Thoracic aorta (tissue), 2 donors: ENCODE measurements at regions not wholly inside any gene's neighbourhood (a gene's known extent, or its start where the extent isn't known, plus 50 kb on each side); places are given as distances from the start of the nearest gene placed in this dataset.

Experiments
- ATAC-seq: fragments of 150-250 bp; one replicate; pipeline ENCODE4 v1.8.0; 2017; ENCODE audit warnings: low read depth; ENCODE audit not compliant: insufficient number of reproducible peaks, low FRiP score
- DNase-seq: peaks from one replicate; pipeline ENCODE4 v3.0.0-alpha.2; 2020; ENCODE audit warnings: low spot score
- H3K27ac ChIP-seq, 2 donors: fragments of 200-600 bp; sonication (generic); 1 replicate in 1 of 2; 2 replicates in 1 of 2; pipeline ENCODE4 v1.5.1; 2016; ENCODE audit warnings: mild to moderate bottlenecking in 2 of 2, moderate library complexity in 2 of 2
- H3K27me3 ChIP-seq: fragments of 200-600 bp; sonication (generic); replicated peaks from 2 replicates; pipeline ENCODE4 v1.6.0; 2016; ENCODE audit warnings: mild to moderate bottlenecking; ENCODE audit not compliant: insufficient read depth
- H3K36me3 ChIP-seq: fragments of 200-600 bp; sonication (generic); one replicate; pipeline ENCODE4 v1.5.1; 2016
- H3K4me1 ChIP-seq, 2 donors: fragments of 200-600 bp; sonication (generic); 1 replicate in 1 of 2; 2 replicates in 1 of 2; pipeline versions ENCODE4 v1.5.1 to v1.6.0; 2016; ENCODE audit warnings: low read depth in 2 of 2, mild to moderate bottlenecking in 1 of 2; ENCODE audit not compliant: control insufficient read depth in 1 of 2
- H3K4me3 ChIP-seq: fragments of 200-600 bp; sonication (generic); 2 replicates; pipeline ENCODE4 v1.5.1; 2016; ENCODE audit warnings: mild to moderate bottlenecking
- H3K9me3 ChIP-seq: fragments of 200-600 bp; sonication (generic); 2 replicates; pipeline ENCODE4 v1.5.1; 2016
- TF ChIP-seq, protein P1 (sequence below): fragments of 200-600 bp; sonication (generic); IDR thresholded peaks from one replicate; pipeline ENCODE4 v1.5.1; 2019; ENCODE audit warnings: antibody characterized with exemption

DNA sequence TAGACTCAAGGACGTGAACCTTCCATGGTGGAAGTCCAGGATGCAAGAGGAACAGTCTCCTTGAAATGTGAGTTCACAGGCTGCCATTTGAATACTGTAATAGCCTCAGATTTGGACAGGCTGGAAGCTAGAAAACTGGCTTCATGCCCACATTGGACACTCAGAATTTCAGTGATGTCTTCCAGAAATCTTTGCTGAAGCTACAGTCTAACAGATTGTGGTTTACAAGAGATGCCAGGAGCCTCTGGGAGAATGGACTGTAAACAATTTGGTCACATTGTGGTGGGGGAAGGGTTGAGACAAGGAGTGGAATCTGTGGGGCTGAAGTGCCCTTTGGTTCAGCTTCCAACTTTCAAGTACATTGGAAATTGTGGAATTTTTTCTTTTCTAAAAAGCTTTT lies 252.0 kb upstream of the PROK2 start:
- Histone ChIP-seq H3K27ac (no peak overlapping the region), H3K4me1 (peaks cover 0 to 3% of the 10 kb centered on the region in 2 donors)
- peak; percentile 20 for ATAC-seq

DNA sequence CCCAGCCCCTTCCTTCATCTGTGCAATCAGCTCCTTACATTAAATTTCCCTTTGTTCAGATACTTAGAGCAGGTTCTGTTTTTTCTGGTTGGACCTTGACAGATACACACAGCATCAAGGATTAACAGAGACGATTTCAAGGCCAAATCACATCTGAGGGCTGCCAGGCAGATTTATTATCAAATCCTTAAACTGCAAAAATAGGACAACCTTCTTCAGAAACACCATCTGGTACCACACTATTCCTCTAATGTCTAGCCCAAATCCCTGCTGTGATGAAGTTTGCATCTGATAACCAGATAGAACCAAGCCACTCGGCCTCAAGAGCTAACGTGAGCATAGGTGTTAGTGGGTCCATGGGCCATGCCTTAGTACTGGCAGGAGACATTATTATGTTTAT lies 250.7 kb upstream of the PROK2 start:
- no peaks in the 10 kb centered on the region for H3K9me3 ChIP-seq
- H3K36me3 ChIP-seq: no peaks in the 10 kb centered on the region
- H3K27ac ChIP-seq: no peak overlapping the region
- H3K27me3 ChIP-seq: no peaks in the 10 kb centered on the region
- TF ChIP-seq, protein P1, sequence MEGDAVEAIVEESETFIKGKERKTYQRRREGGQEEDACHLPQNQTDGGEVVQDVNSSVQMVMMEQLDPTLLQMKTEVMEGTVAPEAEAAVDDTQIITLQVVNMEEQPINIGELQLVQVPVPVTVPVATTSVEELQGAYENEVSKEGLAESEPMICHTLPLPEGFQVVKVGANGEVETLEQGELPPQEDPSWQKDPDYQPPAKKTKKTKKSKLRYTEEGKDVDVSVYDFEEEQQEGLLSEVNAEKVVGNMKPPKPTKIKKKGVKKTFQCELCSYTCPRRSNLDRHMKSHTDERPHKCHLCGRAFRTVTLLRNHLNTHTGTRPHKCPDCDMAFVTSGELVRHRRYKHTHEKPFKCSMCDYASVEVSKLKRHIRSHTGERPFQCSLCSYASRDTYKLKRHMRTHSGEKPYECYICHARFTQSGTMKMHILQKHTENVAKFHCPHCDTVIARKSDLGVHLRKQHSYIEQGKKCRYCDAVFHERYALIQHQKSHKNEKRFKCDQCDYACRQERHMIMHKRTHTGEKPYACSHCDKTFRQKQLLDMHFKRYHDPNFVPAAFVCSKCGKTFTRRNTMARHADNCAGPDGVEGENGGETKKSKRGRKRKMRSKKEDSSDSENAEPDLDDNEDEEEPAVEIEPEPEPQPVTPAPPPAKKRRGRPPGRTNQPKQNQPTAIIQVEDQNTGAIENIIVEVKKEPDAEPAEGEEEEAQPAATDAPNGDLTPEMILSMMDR: no peak
- H3K4me1 ChIP-seq: no peaks in the 10 kb centered on the region
- DNase-seq (no peak), ATAC-seq (no peak)
- no peak overlapping the region for H3K4me3 ChIP-seq

More for the DNA sequence above, 252.0 kb upstream of the PROK2 start:
- TF ChIP-seq, protein P1: no peak
- H3K9me3 ChIP-seq: no peaks in the 10 kb centered on the region
- no peak overlapping the region for H3K4me3 ChIP-seq
- no peaks in the 10 kb centered on the region for H3K27me3 ChIP-seq
- DNase-seq: no peak
- no peaks in the 10 kb centered on the region for H3K36me3 ChIP-seq

DNA sequence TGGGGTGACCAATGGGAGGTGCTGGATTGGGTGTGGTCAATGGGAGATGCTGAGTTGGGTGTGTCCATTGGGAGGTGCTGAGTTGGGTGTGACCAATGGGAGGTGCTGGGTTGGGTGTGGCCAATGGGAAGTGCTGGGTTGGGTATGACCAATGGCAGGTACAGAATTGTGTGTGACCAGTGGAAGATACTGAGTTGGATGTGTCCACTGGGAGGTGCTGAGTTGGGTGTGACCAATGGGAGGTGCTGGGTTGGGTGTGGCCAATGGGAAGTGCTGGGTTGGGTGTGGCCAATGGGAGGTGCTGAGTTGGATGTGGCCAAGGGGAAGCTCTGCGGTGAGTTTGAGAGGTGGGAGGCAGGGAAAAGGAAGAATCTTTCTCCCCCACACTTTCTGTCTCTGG lies 250.0 kb upstream of the PROK2 start:
- TF ChIP-seq, protein P1: no peak
- Histone ChIP-seq H3K4me3 (no peak overlapping the region), H3K27ac (no peak overlapping the region), H3K4me1 (no peaks in the 10 kb centered on the region), H3K27me3 (no peaks in the 10 kb centered on the region), H3K36me3 (no peaks in the 10 kb centered on the region), H3K9me3 (no peaks in the 10 kb centered on the region)
- no peak for DNase-seq
- ATAC-seq: no peak

DNA sequence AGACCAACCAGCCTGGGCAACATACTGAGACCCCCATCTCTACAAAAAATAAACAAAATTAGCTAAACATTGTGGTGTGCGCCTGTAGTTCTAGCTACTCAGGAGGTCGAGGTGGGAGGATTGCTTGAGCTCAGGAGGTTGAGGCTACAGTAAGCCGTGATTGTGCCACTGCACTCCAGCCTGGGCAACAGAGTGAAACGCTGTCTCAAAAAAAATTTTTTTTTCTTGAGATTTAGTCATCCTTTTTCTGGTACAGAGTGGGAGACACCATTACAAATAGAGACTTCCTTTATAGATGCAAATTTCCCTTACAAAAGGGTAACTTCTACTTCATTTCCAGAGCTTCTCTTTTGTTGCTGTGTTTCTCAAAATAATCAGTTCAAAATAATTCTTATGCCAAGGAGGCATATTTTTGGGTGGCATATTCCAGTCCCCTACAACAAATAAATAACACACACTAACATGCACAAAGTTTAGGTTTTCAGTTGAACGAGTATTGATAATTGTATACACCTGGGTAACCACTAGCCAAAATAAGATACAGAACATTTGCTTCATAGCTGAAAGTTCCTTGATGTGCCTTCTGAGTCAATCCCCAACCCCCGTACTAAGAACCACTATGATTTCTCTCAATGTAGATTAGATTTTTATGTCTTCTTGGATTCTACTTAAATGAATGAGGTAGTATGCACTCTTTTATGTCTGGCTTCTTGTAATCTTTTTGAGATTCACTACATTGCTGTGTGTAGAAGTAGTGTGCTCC lies 248.9 kb upstream of the PROK2 start:
- no peaks in the 10 kb centered on the region for H3K9me3 ChIP-seq
- H3K4me3 ChIP-seq: no peak overlapping the region
- DNase-seq (no peak), ATAC-seq (no peak)
- no peaks in the 10 kb centered on the region for H3K36me3 ChIP-seq
- no peaks in the 10 kb centered on the region for H3K27me3 ChIP-seq
- H3K27ac ChIP-seq: no peak overlapping the region
- no peaks in the 10 kb centered on the region for H3K4me1 ChIP-seq
- TF ChIP-seq, protein P1: no peak

DNA sequence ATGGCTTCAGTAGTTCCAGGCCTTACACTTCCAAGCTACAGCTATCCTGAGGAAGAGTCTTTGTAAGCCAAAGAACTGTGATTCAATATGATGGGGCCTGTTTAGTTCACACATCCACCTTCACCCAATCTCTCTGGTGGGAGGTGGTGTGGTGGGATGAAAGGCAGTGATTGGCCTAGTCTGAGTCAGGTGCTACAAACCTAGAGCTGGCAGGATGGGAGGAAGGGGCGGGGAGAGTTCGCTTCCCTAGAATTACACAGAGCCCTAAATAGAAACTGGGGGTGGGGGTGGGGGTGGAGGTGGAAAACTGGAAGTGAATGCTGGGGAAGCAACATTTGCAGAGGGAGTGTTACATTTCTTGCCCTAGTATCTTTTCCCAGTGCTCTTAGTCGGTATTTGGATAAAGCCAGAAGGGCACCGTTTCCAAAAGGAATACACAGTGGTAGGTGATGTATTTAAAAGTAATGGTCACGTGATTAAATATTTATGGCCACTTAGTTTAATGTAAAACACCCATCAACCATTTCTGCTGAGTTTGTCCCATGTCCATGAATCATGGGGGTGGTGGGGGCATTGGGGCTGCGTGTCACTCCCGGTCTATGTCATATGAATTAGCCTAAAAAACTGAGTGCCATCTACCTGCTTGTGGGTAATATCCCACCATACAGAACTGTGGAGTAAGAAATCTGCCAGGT lies 247.6 kb upstream of the PROK2 start:
- Histone ChIP-seq H3K27me3 (no peaks in the 10 kb centered on the region), H3K36me3 (no peaks in the 10 kb centered on the region), H3K9me3 (no peaks in the 10 kb centered on the region), H3K4me1 (no peaks in the 10 kb centered on the region), H3K27ac (no peak overlapping the region), H3K4me3 (no peak overlapping the region)
- ATAC-seq (no peak), DNase-seq (no peak)
- TF ChIP-seq, protein P1: no peak
